Fibroblast of upper back skin (primary cell): ENCODE measurements at regions not wholly inside any gene's neighbourhood (a gene's known extent, or its start where the extent isn't known, plus 50 kb on each side); places are given as distances from the start of the nearest gene placed in this dataset.
"Not testable (repeated sequence)": the region's sequence is repeated elsewhere in the genome, so short reads cannot be mapped to it uniquely, and the experiment has no call there.

ENCODE experiments used
- DNase-seq: peaks from one replicate; pipeline ENCODE4 v3.0.0-alpha.2; 2013

DNA sequence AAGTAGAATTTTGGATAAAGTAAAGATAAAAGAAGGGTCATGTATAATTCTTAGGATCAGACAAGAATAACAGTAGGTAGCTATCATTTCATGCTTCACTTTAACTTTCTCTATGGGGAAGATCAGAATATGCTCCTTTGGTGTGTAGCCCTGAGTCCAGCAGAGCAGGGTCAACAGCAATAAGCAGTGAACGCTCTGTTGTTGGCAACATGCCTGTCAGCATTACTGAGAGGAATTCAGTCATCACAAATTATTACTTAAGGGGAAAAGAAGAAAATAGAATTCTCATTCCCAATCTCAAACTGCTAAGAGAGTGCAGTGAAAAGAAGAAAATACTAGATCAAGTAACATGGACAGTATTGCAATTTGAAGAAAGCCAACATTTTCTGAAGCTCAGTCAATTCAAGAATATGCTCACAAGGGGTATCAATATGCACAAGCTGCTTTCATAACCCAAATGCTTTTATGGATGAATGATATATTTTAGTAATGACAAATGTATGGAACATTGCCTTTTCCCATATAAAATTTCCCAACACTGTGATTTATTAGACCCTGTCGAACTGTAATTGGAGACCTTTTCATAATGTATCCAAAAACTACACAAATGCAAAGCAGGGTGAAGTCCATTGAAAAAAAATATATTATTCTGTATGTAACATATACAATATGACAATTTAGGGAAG is 1359.4 kb downstream of the EFNA5 start:
- DNase-seq: peak; percentile 65

DNA sequence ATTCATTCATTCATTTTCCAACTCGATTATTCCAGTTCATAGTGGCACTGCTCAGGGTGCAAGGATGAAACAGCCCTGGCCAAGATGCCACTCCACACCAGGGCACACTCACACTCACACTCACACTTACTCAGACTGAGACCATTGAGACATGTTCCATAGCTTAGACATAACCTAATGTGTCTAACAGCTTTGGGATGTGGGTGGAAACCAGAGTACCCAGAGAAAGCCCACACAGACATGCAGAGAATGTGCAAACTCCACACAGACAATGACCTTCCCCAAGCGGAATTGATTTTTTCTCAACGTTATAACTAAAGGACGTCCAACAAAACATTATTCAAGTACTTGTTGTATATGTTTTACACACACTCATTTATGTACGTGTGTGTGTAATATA is 1363.5 kb downstream of the EFNA5 start:
- DNase-seq: no peak

GRCh38 chr5:106306313-106307028 is 1364.3 kb downstream of the EFNA5 start:
- DNase-seq: no peak

DNA sequence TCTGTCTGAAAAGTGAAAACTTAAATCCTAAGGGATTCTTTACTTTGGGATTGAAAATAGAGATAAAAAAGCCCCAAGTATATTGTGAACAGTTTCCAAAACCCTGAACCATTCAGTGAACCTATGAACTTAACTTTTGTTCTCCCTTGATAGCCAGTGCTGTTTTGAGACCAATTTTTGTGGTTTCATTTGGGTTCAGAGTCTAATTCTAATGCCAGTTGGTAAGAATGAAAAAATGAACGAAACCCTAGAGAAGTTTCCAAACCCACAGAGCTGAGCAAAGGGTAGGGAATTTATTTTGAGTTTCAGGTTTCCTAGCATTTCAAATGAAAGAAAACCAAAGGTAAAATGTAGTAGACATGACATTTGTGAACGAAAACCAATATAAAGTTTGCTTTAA is 1366.8 kb downstream of the EFNA5 start:
- DNase-seq: peak; percentile 62

DNA sequence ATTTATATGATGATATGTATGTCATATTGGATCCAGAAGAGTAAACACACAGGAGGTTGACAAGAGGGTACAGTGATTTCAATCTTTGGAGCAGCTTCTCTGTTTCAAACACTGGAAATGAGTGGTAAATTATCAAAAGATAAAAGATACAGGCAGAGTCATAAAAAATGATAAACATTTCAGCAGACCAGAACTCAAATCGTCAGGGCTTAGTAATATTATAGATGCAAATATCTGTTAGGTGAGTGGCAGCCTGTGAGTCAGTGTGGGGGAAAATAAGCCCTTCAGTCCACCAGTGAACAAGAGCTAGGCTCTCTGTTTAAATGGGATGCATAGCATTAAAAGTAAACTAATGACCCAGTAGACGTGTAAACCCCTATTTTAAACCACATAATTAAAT is 1378.1 kb downstream of the EFNA5 start:
- DNase-seq: peak; percentile 66

GRCh38 chr5:106290841-106291240 is 1379.9 kb downstream of the EFNA5 start:
- DNase-seq: peak; percentile 35

- peak; percentile 29 for DNase-seq
Measured at GRCh38 chr5:106288979-106289378, 1381.8 kb downstream of the EFNA5 start.

GRCh38 chr5:106277540-106278096 is 1393.1 kb downstream of the EFNA5 start:
- DNase-seq: no peak

DNA sequence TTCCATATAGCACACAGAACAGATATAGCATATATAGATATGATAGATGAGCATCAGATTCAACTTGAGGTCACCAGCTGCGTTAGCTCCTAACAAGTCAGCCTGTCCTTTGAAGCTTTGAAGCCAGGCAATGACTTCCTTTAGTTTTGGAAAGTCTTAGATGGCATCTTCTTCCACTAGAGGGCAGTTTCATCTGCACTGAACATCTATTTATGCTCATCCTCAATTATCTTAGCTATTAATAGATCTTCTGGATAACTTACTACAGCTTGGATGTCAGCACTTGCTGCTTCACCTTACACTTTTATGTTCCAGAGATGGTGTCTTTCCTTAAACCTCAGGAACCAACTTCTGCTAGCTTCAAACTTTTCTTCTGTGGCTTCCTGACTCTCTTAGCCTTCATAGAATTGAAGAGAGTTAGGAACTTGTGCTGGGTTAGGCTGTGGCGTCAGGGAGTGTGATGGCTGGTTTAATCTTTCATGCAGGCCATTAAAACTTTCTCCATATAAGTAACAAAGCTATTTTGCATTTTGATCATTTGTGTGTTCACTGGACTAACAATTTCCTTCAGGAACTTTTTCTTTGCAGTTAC is 1401.4 kb downstream of the EFNA5 start:
- peak; percentile 50 for DNase-seq

DNA sequence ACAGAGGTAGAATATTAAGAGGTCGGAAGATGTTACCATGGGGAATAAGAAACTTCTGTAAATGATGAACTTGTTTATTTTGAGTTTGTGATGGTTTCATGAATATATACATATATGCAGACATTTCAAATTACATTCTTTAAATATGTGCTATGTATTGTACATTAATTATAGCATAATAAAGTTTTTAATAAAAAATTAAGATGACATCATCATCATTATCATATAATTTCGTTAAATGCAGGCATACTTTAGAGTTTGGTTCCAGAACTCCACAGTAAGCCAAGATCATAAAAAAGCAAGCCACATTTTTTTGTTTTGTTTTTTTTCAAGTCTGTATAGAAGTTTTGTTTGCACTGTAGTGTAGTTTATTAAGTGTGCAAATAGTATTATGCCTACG is 1403.5 kb downstream of the EFNA5 start:
- DNase-seq: no peak

- no peak for DNase-seq
Measured at GRCh38 chr5:106262395-106262794, 1408.3 kb downstream of the EFNA5 start.

DNA sequence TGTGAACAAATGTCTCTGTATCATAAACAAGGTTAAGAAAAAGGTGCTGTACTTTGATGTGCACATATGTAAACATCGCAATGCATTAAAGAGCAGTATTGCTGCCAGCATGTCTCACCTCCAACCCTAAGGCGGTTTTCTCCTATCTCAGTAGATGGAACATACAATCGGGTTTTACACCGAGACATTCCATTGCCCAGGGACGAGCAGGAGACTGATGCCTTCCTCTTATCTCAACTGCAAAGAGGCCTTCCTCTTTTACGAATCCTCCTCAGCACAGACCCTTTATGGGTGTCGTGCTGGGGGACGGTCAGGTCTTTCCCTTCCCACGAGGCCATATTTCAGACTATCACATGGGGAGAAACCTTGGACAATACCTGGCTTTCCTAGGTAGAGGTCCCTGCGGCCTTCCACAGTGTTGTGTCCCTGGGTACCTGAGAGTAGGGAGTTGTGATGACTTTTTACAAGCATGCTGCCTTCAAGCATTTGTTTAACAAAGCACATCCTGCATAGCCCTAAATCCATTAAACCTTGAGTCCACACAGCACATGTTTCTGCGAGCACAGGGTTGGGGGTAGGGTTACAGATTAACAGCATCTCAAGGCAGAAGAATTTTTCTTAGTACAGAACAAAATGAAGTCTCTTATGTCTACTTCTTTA is 1411.2 kb downstream of the EFNA5 start:
- not testable (repeated sequence) for DNase-seq

DNA sequence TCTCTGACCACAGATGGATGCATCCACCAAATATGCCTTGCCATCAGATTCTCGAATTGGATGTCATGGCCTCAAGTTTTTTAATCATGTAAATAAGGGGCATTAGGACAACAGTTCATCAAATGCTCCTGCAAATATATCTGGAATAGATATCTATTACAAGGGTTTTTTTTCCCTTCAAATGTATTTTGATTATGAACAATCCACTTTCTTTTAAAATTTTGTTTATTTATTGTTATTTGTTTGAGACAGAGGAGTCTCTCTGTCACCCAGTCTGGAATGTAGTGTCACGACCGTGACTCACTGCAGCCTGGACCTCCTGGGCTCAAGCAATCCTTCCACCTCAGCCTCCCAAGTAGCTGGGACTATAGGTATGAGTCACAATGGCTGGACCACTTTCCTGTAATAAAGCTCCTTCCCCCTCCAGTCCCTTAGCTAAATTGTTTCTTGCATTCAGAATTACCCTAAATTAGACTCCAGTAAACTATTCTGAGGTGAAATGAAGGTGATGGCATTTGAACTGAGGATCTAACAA is 1412.1 kb downstream of the EFNA5 start:
- DNase-seq: peak; percentile 62

DNA sequence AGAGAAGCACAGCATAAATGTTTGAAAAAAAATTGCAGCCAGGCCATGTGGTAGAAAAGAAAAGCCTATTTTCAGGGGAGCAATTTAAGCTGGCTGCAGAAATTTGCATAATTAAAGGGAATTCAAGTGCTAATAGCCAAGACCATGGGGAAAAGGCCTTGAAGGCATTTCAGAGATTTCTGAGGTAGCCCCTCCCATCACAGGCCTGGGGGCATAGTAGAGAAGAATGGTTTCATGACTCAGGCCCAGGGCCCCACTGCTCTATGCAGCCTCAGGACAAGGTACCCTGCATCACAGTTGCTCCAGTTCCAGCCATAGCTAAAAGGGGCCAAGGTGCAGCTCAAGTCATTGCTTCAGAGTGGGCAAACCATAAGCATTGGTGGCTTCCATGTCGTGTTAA is 1416.0 kb downstream of the EFNA5 start:
- no peak for DNase-seq

DNA sequence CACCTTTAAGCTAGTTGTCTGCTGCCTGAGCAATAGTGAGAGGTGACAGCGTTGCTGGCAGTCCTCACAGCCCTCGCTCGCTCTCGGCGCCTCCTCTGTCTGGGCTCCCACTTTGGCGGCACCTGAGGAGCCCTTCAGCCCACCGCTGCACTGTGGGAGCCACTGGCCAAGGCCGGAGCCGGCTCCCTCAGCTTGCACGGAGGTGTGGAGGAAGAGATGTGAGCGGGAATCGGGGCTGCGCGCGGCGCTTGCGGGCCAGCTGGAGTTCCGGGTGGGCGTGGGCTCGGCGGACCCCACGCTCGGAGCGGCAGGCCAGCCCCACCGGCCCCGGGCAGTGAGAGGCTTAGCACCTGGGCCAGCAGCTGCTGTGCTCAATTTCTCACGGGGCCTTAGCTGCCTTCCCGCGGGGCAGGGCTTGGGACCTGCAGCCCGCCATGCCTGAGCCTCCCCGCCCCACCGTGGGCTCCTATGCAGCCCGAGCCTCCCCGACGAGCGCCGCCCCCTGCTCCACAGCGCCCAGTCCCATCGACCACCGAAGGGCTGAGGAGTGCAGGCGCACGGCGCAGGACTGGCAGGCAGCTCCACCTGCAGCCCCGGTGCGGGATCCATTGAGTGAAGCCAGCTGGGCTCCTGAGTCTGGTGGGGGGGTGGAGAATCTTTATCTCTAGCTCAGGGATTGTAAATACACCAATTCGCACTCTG is 1424.5 kb downstream of the EFNA5 start:
- not testable (repeated sequence) for DNase-seq

- DNase-seq: peak; percentile 3
Measured at GRCh38 chr5:106241409-106241808, 1429.3 kb downstream of the EFNA5 start.

GRCh38 chr5:106205916-106206571 is 1464.7 kb downstream of the EFNA5 start:
- no peak for DNase-seq

GRCh38 chr5:106202035-106202434 is 1468.7 kb downstream of the EFNA5 start:
- DNase-seq: no peak

DNA sequence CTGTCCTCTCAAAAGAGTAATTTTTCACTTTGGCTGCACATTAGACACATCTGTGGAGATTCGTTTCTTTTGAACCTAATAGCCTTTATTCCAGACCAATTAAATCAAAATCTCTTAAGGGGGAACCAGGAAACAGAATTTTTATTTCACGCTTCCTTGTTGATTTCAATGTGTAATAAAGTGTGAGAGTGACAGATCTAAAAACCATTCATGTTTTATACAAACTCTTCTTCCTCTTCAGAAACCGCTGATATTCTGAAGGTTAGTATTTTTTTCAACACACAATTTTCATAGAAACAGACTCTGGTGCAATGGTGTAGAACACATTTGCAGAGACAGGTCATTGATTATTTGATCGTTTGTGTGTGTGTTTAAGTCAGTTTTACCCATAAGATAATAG is 1469.8 kb downstream of the EFNA5 start:
- no peak for DNase-seq

- no peak for DNase-seq
Measured at GRCh38 chr5:106195679-106196474, 1474.9 kb downstream of the EFNA5 start.
